Psoas muscle (tissue), 7 donors: ENCODE measurements at regions not wholly inside any gene's neighbourhood (a gene's known extent, or its start where the extent isn't known, plus 50 kb on each side); places are given as distances from the start of the nearest gene placed in this dataset.

Experiments
- ATAC-seq, 4 donors: fragments of 200-7000 bp; cut with Tn5 transposase; one replicate each; pipeline ENCODE4 v1.9.1; 2020; ENCODE audit warnings: moderate library complexity in 3 of 4, mild to moderate bottlenecking in 2 of 4
- DNase-seq, 2 donors: peaks; one replicate each; pipeline ENCODE4 v3.0.0-alpha.2; 2020
- H3K27ac ChIP-seq: fragments of 200-600 bp; one replicate; pipeline ENCODE4 v1.8.0; 2022
- H3K27me3 ChIP-seq, 3 donors: fragments of 200-600 bp in 1 of 3; one replicate each; pipeline versions ENCODE4 v1.6.1 to v1.8.0; 2013 to 2022; ENCODE audit warnings: low read length in 2 of 3, mild to moderate bottlenecking in 2 of 3, moderate library complexity in 1 of 3; ENCODE audit not compliant: insufficient read depth in 3 of 3
- H3K36me3 ChIP-seq, 2 donors: fragments of 200-600 bp in 1 of 2; one replicate each; pipeline versions ENCODE4 v1.6.1 to v1.8.0; 2013 to 2022; ENCODE audit warnings: low read depth in 1 of 2, mild to moderate bottlenecking in 1 of 2, moderate library complexity in 1 of 2; ENCODE audit not compliant: insufficient read depth in 1 of 2
- H3K4me1 ChIP-seq: fragments of 200-600 bp; one replicate; pipeline ENCODE4 v1.8.0; 2022
- H3K4me3 ChIP-seq: fragments of 200-600 bp; one replicate; pipeline ENCODE4 v1.8.0; 2022; ENCODE audit warnings: mild to moderate bottlenecking
- H3K9me3 ChIP-seq: fragments of 200-600 bp; one replicate; pipeline ENCODE4 v1.8.0; 2022
- CTCF ChIP-seq: fragments of 200-600 bp; IDR thresholded peaks from one replicate; pipeline ENCODE4 v1.8.0; 2022; ENCODE audit warnings: antibody characterized with exemption
- WGBS, 3 donors: extraction: QIAGEN DNeasy Blood & Tissue Kit; methylation state at CpG; one replicate each; pipeline versions ENCODE4 v1.1.6 to v1.1.7; 2013; 5-methylcytosine and 5-hydroxymethylcytosine counted together
- intact Hi-C, 2 donors: fragments of 100-400 bp; cut with DNase I; formaldehyde crosslinking; loops; one replicate each; pipeline versions ENCODE4 v1.11.0 to v1.14.2; 2022
- donor health status: healthy with polysubstance abuse.
- donor health status: DM: no; HTN: no; CAD: no; lungs with moderate emphysema.
- donor health status: Bipolar disorder and iron deficiency.
- donor health status: healthy.
- donor health status: DM: yes; HTN: yes; CAD: no.
- donor health status: DM: no; HTN: no; CAD: no.
- donor health status: DM: yes; HTN: yes; CAD: no.

- TF ChIP-seq CTCF = no peak
- no peaks in the 10 kb centered on the region for H3K36me3 ChIP-seq
- no peak overlapping the region for H3K4me3 ChIP-seq
- no peaks in the 10 kb centered on the region for H3K4me1 ChIP-seq
- no peaks in the 10 kb centered on the region for H3K27me3 ChIP-seq
- WGBS, 3 donors = 73 to 85% (median 81%) methylated on average over 2 of the region's 2 CpGs
- ATAC-seq (no peak), DNase-seq (no peak)
- intact Hi-C loops = no loop called here
- H3K9me3 ChIP-seq = no peaks in the 10 kb centered on the region
- H3K27ac ChIP-seq = no peak overlapping the region
Observed at GRCh38 chr10:81130014-81130413, 592.3 kb downstream of the SH2D4B start.

- Histone ChIP-seq H3K36me3 (no peaks in the 10 kb centered on the region), H3K27me3 (no peaks in the 10 kb centered on the region), H3K9me3 (no peaks in the 10 kb centered on the region), H3K27ac (no peak overlapping the region), H3K4me3 (no peak overlapping the region), H3K4me1 (no peaks in the 10 kb centered on the region)
- ATAC-seq (no peak), DNase-seq (no peak)
- 48 to 53% (median 52%) methylated on average over 3 of the region's 3 CpGs for WGBS, 3 donors
- intact Hi-C loops = no loop called here
- TF ChIP-seq CTCF = no peak
Observed at GRCh38 chr10:81135851-81136250, 598.1 kb downstream of the SH2D4B start.

GRCh38 chr10:81136261-81136660 is 598.6 kb downstream of the SH2D4B start:
- Histone ChIP-seq H3K9me3 (no peaks in the 10 kb centered on the region), H3K27me3 (no peaks in the 10 kb centered on the region), H3K4me1 (no peaks in the 10 kb centered on the region), H3K36me3 (no peaks in the 10 kb centered on the region), H3K27ac (no peak overlapping the region), H3K4me3 (no peak overlapping the region)
- 56 to 64% (median 58%) methylated on average over 2 of the region's 2 CpGs for WGBS, 3 donors
- intact Hi-C loops = no loop called here
- TF ChIP-seq CTCF = no peak
- ATAC-seq (no peak), DNase-seq (no peak)

GRCh38 chr10:81145975-81146374 is 608.3 kb downstream of the SH2D4B start:
- Histone ChIP-seq H3K9me3 (no peaks in the 10 kb centered on the region), H3K4me3 (no peak overlapping the region), H3K4me1 (no peaks in the 10 kb centered on the region), H3K36me3 (no peaks in the 10 kb centered on the region), H3K27ac (no peak overlapping the region), H3K27me3 (no peaks in the 10 kb centered on the region)
- ATAC-seq (no peak), DNase-seq (no peak)
- intact Hi-C loops = no loop called here
- WGBS, 3 donors = 86 to 92% (median 87%) methylated on average over 8 of the region's 8 CpGs
- no peak for TF ChIP-seq CTCF

- Histone ChIP-seq H3K4me3 (no peak overlapping the region), H3K4me1 (no peaks in the 10 kb centered on the region), H3K27ac (no peak overlapping the region), H3K36me3 (no peaks in the 10 kb centered on the region), H3K27me3 (no peaks in the 10 kb centered on the region), H3K9me3 (no peaks in the 10 kb centered on the region)
- no peak for ATAC-seq
- intact Hi-C loops = no loop called here
- no peak for DNase-seq
- TF ChIP-seq CTCF = no peak
- 75 to 76% (median 76%) methylated on average over 3 of the region's 3 CpGs for WGBS, 3 donors
Observed at GRCh38 chr10:81146436-81146835, 608.7 kb downstream of the SH2D4B start.
